GM12878 (cell line): ENCODE measurements at regions not wholly inside any gene's neighbourhood (a gene's known extent, or its start where the extent isn't known, plus 50 kb on each side); places are given as distances from the start of the nearest gene placed in this dataset.

Experiments
- CBX3 ChIP-seq: fragments of 200-600 bp; sonication (generic); IDR thresholded peaks from 2 replicates; pipeline ENCODE4 v1.6.1; 2016; ENCODE audit warnings: low read depth, borderline replicate concordance
- CTCF ChIP-seq, 3 experiments: IDR thresholded peaks in 2 of 3; conservative IDR thresholded peaks in 1 of 3; 2 replicates each; pipeline ENCODE4 v1.5.1; 2011; ENCODE audit warnings: low read depth in 3 of 3, low read length in 3 of 3, mild to moderate bottlenecking in 3 of 3, control low read depth in 2 of 3, moderate library complexity in 2 of 3, inconsistent platforms in 1 of 3, mixed read lengths in 1 of 3; ENCODE audit not compliant: control insufficient read depth in 2 of 3, insufficient read depth in 1 of 3; ENCODE audit errors: extremely low read depth in 1 of 3
- NFIC ChIP-seq: IDR thresholded peaks from 2 replicates; pipeline ENCODE4 v1.6.1; 2012; ENCODE audit warnings: low read depth, mild to moderate bottlenecking, inconsistent platforms, low read length, moderate library complexity
- POLR2AphosphoS5 ChIP-seq: IDR thresholded peaks from 2 replicates; pipeline ENCODE4 v1.6.1; 2011; ENCODE audit warnings: mild to moderate bottlenecking, low read length, inconsistent platforms
- SMC3 ChIP-seq: IDR thresholded peaks from 2 replicates; pipeline ENCODE4 v1.6.1; 2011; ENCODE audit warnings: low read length, improper control_type of control experiment, borderline replicate concordance

DNA sequence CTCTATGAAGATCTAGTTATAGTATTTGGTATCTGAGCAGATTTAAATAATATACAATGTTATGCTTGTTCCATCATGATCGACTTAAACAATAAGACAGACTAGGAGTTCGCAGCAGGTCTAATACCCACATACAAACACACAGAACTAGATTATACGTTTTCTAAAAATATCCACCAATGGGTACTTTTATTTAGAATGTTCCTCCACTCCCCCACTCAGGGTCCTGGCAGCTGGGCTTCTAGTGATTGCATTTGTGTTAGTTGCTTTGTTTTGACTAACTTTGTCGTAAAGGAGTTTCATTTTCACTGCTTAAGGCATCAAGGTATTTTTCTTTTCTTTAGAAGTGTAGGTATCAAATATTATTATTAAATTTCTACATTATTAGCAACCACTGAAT lies 91.4 kb downstream of the RPRM start:
- TF ChIP-seq NFIC: no peak
- no peak for TF ChIP-seq CTCF (IDR thresholded peaks at IDR 0.05 in 2 of 3, conservative IDR thresholded peaks at IDR 0.05 in 1 of 3; ENCODE audit: control insufficient read depth in 2 of 3, extremely low read depth in 1 of 3, insufficient read depth in 1 of 3, low read depth in 3 of 3, low read length in 3 of 3)
- TF ChIP-seq CBX3: no peak
- no peak for TF ChIP-seq SMC3
- TF ChIP-seq POLR2AphosphoS5: no peak
